ENCODE measurements at regions not wholly inside any gene's neighbourhood (a gene's known extent, or its start where the extent isn't known, plus 50 kb on each side); places are given as distances from the start of the nearest gene placed in this dataset.

DNA sequence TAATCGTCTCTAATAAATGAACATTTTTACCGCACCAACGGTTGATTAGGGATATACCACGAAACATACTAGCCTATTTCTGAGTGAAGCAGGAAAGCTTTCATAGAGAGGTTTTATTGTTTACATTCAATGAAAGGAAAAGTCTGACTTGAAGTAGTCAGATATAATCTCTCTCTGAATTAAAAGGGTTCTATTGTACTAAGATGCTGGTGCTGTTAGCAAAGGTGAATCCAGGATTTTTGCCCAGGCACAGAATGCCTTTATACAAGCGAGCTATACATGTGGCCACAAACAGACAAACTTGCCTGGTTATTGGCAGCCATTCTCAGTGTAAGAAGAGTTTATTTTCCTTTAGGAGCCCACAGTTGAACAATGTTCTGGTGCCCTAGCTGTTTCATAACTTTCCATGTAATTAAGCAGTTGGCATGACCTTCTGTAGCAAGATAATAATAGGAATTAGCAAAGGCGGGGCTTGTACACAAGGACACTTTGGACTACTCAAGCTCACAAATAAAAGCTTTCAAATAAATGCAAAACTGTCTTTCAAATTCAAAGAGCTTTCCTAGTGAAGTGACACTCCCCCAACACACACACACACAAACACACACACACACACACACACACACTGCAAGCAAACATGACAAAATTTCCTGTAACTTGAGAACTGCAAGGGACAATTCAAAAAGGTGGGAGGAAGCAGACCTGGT lies 198.7 kb upstream of the MAP3K1 start:
- Histone ChIP-seq H3K36me3 (ENCODE audit: control insufficient read depth in 3 of 3, insufficient read depth in 3 of 3, low read length in 3 of 3) (no peaks in the 10 kb centered on the region), H3K9me3 (ENCODE audit: control insufficient read depth in 3 of 3, low read length in 3 of 3) (peaks cover 0 to 8% (median 4%) of the 10 kb centered on the region in 3 donors), H3K9ac (ENCODE audit: low read depth in 1 of 3, low read length in 3 of 3) (no peak overlapping the region), H3K27me3 (ENCODE audit: control insufficient read depth in 3 of 3, insufficient read depth in 3 of 3, low read length in 3 of 3) (no peaks in the 10 kb centered on the region), H3K4me1 (ENCODE audit: control insufficient read depth in 3 of 3, insufficient read depth in 3 of 3, low read length in 3 of 3) (peaks cover 3 to 4% (median 3%) of the 10 kb centered on the region in 3 donors), H3K27ac (ENCODE audit: low read depth, low read length) (no peak overlapping the region), H3K4me3 (ENCODE audit: low read length in 3 of 3) (no peak overlapping the region)

DNA sequence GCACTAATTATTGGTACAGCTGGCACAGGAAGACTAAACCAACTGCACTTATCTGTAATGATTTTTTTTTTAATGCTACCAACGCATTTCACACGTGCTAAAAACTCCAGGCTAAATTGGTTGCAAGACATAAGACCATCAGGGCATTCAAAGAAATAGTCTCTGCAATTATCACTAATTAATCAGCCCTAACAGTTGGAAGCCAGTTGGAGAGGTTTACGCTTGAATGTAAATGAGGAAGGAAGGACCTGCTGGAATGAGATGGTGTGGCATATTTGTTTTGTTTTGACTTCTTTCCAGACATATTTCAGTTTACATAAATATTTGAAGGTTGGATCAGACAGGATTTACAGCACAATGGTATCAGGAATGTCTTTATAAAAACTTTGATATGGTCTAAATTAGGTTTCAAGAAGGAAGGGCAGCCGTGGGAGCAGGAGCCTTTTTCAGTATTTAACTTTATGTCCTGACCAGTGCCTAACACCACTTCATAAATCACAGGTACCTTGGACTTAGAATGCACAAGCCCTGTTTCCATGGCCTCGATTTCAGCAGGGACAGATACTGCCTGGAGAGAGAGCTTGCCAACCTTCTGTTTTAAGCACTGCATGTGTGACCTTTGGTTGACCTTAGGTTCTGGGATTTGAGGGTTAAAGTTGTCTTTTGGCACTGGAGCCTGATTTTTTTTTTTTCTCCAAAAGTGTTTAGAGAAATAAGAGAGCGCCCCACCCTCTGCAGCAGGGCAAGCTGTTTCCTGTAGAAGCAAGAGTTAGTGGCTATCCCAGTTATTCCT lies 199.8 kb upstream of the MAP3K1 start:
- Histone ChIP-seq H3K27ac (ENCODE audit: low read depth, low read length) (no peak overlapping the region), H3K9me3 (ENCODE audit: control insufficient read depth in 3 of 3, low read length in 3 of 3) (peaks cover 0 to 8% (median 4%) of the 10 kb centered on the region in 3 donors), H3K4me1 (ENCODE audit: control insufficient read depth in 3 of 3, insufficient read depth in 3 of 3, low read length in 3 of 3) (peaks cover 3 to 4% (median 3%) of the 10 kb centered on the region in 3 donors), H3K36me3 (ENCODE audit: control insufficient read depth in 3 of 3, insufficient read depth in 3 of 3, low read length in 3 of 3) (no peaks in the 10 kb centered on the region), H3K9ac (ENCODE audit: low read depth in 1 of 3, low read length in 3 of 3) (no peak overlapping the region), H3K27me3 (ENCODE audit: control insufficient read depth in 3 of 3, insufficient read depth in 3 of 3, low read length in 3 of 3) (no peaks in the 10 kb centered on the region), H3K4me3 (ENCODE audit: low read length in 3 of 3) (no peak overlapping the region)

DNA sequence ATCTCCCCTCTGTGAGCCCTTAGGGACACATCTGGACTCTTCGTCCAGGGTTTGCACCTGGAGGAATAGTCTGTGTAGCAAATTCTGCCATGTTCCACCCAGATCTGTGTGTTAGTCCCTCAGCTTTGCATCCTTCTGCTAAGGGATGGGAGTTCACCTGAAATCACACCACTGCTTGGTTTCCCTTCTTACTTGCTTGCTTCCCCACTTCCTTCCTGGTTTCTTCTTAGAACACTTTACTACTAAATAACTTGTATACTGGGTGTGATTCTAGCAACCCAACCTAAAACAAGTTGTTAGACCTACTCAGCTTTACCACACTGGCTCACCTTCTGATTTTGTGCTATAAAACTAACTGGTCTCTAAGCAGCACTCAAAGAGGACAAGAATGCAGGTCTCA lies 202.6 kb upstream of the MAP3K1 start:
- H3K36me3 ChIP-seq (ENCODE audit: control insufficient read depth in 3 of 3, insufficient read depth in 3 of 3, low read length in 3 of 3): no peaks in the 10 kb centered on the region
- no peak overlapping the region for H3K4me3 ChIP-seq (ENCODE audit: low read length in 3 of 3)
- peaks cover 0 to 5% (median 1%) of the 10 kb centered on the region in 3 donors for H3K9me3 ChIP-seq (ENCODE audit: control insufficient read depth in 3 of 3, low read length in 3 of 3)
- no peak overlapping the region for H3K9ac ChIP-seq (ENCODE audit: low read depth in 1 of 3, low read length in 3 of 3)
- H3K27ac ChIP-seq (ENCODE audit: low read depth, low read length): no peak overlapping the region
- H3K27me3 ChIP-seq (ENCODE audit: control insufficient read depth in 3 of 3, insufficient read depth in 3 of 3, low read length in 3 of 3): no peaks in the 10 kb centered on the region
- H3K4me1 ChIP-seq (ENCODE audit: control insufficient read depth in 3 of 3, insufficient read depth in 3 of 3, low read length in 3 of 3): peaks cover 3 to 4% (median 3%) of the 10 kb centered on the region in 3 donors

DNA sequence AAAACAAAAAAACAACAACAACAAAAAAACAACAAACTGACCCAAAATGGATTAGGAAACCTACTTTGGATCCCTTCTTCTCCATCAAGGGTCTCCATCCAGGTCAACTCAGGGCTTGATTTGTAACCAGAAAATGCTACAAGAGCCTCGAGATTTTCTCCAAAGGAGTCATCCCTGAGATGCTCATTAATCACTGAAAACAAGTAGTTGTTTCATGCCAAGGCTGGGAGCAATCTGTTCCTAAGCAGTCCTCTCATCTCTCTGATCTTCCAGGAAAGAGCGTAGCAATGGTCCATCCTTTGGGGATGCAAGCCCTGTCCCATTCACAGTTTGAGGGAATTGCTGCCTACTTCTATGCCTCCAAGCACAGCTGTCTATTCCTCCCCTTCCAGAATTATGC lies 203.0 kb upstream of the MAP3K1 start:
- Histone ChIP-seq H3K9me3 (ENCODE audit: control insufficient read depth in 3 of 3, low read length in 3 of 3) (peaks cover 0 to 4% (median 1%) of the 10 kb centered on the region in 3 donors), H3K4me1 (ENCODE audit: control insufficient read depth in 3 of 3, insufficient read depth in 3 of 3, low read length in 3 of 3) (peaks cover 3 to 4% (median 3%) of the 10 kb centered on the region in 3 donors), H3K27ac (ENCODE audit: low read depth, low read length) (no peak overlapping the region), H3K36me3 (ENCODE audit: control insufficient read depth in 3 of 3, insufficient read depth in 3 of 3, low read length in 3 of 3) (no peaks in the 10 kb centered on the region), H3K9ac (ENCODE audit: low read depth in 1 of 3, low read length in 3 of 3) (no peak overlapping the region), H3K27me3 (ENCODE audit: control insufficient read depth in 3 of 3, insufficient read depth in 3 of 3, low read length in 3 of 3) (no peaks in the 10 kb centered on the region), H3K4me3 (ENCODE audit: low read length in 3 of 3) (no peak overlapping the region)

DNA sequence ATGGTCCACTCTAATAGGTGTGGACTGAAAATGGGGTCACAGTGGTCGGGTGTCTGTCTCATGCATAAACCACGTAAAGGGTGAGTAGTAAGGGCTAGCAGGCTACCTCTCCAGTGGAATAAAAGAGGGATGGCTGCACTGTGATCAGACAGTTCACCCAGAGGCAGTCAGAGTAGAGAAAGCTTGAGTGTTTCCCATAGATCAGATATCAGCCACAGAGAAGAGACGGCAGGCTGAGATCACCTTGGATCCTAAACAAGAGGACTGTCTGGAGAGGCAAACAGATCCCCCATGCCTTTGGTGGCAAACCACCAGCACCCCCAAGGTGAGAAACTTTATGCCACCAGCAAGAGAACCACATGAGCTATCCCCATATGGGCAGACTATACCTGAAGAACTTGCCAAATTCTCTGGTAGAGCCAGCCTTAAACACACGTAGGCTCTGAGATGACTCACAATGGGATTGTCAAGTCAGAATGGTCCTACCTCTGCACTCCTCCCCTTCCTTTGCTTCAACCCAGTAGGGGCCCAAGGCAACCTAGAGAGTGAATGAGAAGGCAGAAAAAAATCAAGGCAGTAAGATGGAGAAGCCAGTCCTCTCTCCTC lies 205.2 kb upstream of the MAP3K1 start:
- no peak overlapping the region for H3K4me3 ChIP-seq (ENCODE audit: low read length in 3 of 3)
- no peak overlapping the region for H3K9ac ChIP-seq (ENCODE audit: low read depth in 1 of 3, low read length in 3 of 3)
- H3K9me3 ChIP-seq (ENCODE audit: control insufficient read depth in 3 of 3, low read length in 3 of 3): peaks cover 0 to 3% (median 1%) of the 10 kb centered on the region in 3 donors
- no peaks in the 10 kb centered on the region for H3K27me3 ChIP-seq (ENCODE audit: control insufficient read depth in 3 of 3, insufficient read depth in 3 of 3, low read length in 3 of 3)
- H3K36me3 ChIP-seq (ENCODE audit: control insufficient read depth in 3 of 3, insufficient read depth in 3 of 3, low read length in 3 of 3): no peaks in the 10 kb centered on the region
- H3K27ac ChIP-seq (ENCODE audit: low read depth, low read length): no peak overlapping the region
- no peaks in the 10 kb centered on the region for H3K4me1 ChIP-seq (ENCODE audit: control insufficient read depth in 3 of 3, insufficient read depth in 3 of 3, low read length in 3 of 3)

DNA sequence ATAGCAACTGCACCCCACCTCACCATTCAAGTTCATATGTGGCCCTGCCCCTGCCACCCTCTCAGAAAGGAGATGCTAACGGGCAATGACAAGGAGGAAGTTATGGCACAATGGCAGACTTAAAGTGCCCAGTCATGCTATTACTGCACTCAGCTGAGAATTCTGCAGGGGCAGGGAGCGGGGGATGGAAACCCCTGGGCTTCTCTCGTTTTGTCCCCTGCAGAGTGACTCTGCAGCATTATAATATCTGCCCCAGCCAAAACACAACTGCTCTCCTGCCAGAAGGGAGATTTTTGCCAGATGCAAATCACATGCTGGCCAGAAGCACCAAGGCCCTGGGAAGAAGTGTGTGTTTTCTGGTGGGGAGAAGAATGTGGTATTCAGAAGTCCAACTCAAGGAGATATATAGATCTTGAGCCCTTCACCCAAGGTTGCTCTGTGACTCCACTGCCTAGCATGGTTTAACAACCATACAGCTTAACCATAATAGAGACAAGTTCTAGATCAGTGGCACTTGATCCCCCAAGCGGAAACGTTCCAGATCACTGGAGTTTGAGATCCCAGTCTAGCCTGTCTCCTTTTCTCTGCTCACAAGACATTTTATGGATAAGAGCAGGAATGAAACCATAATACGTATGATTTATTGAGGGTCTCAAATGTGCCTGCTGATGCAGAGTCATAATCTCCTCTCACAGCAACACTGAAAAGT lies 207.0 kb upstream of the MAP3K1 start:
- no peak overlapping the region for H3K27ac ChIP-seq (ENCODE audit: low read depth, low read length)
- no peak overlapping the region for H3K9ac ChIP-seq (ENCODE audit: low read depth in 1 of 3, low read length in 3 of 3)
- H3K4me3 ChIP-seq (ENCODE audit: low read length in 3 of 3): no peak overlapping the region
- no peaks in the 10 kb centered on the region for H3K36me3 ChIP-seq (ENCODE audit: control insufficient read depth in 3 of 3, insufficient read depth in 3 of 3, low read length in 3 of 3)
- no peaks in the 10 kb centered on the region for H3K4me1 ChIP-seq (ENCODE audit: control insufficient read depth in 3 of 3, insufficient read depth in 3 of 3, low read length in 3 of 3)
- H3K27me3 ChIP-seq (ENCODE audit: control insufficient read depth in 3 of 3, insufficient read depth in 3 of 3, low read length in 3 of 3): no peaks in the 10 kb centered on the region
- peaks cover 0 to 3% (median 1%) of the 10 kb centered on the region in 3 donors for H3K9me3 ChIP-seq (ENCODE audit: control insufficient read depth in 3 of 3, low read length in 3 of 3)

DNA sequence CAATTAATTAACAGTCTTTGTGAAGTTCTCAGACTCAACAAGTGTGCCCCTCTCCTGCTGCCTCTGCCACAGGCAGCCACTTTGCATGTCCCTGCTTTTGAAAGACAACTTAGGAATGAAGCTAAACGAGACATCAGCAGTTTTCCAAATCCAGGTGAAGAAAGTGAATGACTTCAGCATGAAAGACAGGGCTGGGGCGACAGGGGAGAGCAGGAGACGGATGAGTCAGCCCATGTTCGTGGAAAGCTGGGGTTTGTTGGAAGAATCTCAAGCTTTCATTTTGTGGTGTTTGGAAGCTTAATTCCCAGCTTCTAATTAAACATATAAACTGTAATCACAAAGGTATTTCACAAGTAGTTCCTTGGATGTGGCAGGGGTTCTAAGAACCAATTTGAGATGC lies 207.8 kb upstream of the MAP3K1 start:
- no peak overlapping the region for H3K27ac ChIP-seq (ENCODE audit: low read depth, low read length)
- no peaks in the 10 kb centered on the region for H3K4me1 ChIP-seq (ENCODE audit: control insufficient read depth in 3 of 3, insufficient read depth in 3 of 3, low read length in 3 of 3)
- no peak overlapping the region for H3K4me3 ChIP-seq (ENCODE audit: low read length in 3 of 3)
- no peaks in the 10 kb centered on the region for H3K36me3 ChIP-seq (ENCODE audit: control insufficient read depth in 3 of 3, insufficient read depth in 3 of 3, low read length in 3 of 3)
- no peaks in the 10 kb centered on the region for H3K27me3 ChIP-seq (ENCODE audit: control insufficient read depth in 3 of 3, insufficient read depth in 3 of 3, low read length in 3 of 3)
- H3K9me3 ChIP-seq (ENCODE audit: control insufficient read depth in 3 of 3, low read length in 3 of 3): peaks cover 0 to 3% (median under 1%) of the 10 kb centered on the region in 3 donors
- H3K9ac ChIP-seq (ENCODE audit: low read depth in 1 of 3, low read length in 3 of 3): no peak overlapping the region

DNA sequence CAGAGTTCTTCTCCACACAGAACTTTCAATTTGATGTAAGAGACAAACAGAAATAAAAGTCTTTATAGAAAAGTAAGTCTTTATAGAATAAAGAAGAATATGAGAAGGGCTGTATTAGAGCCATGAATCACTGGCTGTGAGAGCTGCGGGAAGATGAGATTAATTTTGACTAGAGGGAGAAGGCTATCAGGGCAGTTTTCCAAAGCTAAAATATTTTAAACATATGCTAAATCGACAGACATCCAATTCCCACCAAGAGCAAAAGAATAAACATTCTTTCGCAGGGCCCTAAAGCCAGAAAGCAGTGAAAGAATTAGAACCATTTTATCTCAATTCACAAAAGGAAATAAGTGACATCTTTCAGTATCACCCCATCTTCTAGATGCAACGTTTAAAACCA lies 208.3 kb upstream of the MAP3K1 start:
- Histone ChIP-seq H3K27ac (ENCODE audit: low read depth, low read length) (no peak overlapping the region), H3K9ac (ENCODE audit: low read depth in 1 of 3, low read length in 3 of 3) (no peak overlapping the region), H3K27me3 (ENCODE audit: control insufficient read depth in 3 of 3, insufficient read depth in 3 of 3, low read length in 3 of 3) (no peaks in the 10 kb centered on the region), H3K4me3 (ENCODE audit: low read length in 3 of 3) (no peak overlapping the region), H3K9me3 (ENCODE audit: control insufficient read depth in 3 of 3, low read length in 3 of 3) (peaks cover 0 to 3% (median 0%) of the 10 kb centered on the region in 3 donors), H3K4me1 (ENCODE audit: control insufficient read depth in 3 of 3, insufficient read depth in 3 of 3, low read length in 3 of 3) (no peaks in the 10 kb centered on the region), H3K36me3 (ENCODE audit: control insufficient read depth in 3 of 3, insufficient read depth in 3 of 3, low read length in 3 of 3) (no peaks in the 10 kb centered on the region)

DNA sequence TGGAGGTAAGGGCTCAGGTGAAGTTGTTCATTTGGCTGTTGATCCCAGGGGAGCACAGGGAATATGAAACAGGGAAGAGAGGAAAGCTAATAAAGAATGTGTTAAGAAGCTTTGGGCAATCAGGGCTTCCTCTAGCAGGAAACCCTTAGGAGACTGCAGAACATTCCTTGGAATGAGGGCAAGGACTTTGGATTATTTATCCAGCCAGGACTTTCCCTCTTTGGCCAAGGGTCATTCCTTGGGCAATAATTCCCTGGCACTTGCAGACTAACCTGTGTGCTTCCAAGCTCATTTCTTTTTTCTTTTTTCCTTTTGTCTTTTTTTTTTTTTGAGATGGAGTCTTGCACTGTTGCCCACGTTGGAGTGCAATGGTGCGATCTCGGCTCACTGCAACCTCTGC lies 209.2 kb upstream of the MAP3K1 start:
- Histone ChIP-seq H3K4me3 (ENCODE audit: low read length in 3 of 3) (no peak overlapping the region), H3K9me3 (ENCODE audit: control insufficient read depth in 3 of 3, low read length in 3 of 3) (no peaks in the 10 kb centered on the region), H3K4me1 (ENCODE audit: control insufficient read depth in 3 of 3, insufficient read depth in 3 of 3, low read length in 3 of 3) (no peaks in the 10 kb centered on the region), H3K36me3 (ENCODE audit: control insufficient read depth in 3 of 3, insufficient read depth in 3 of 3, low read length in 3 of 3) (no peaks in the 10 kb centered on the region), H3K9ac (ENCODE audit: low read depth in 1 of 3, low read length in 3 of 3) (no peak overlapping the region), H3K27me3 (ENCODE audit: control insufficient read depth in 3 of 3, insufficient read depth in 3 of 3, low read length in 3 of 3) (no peaks in the 10 kb centered on the region), H3K27ac (ENCODE audit: low read depth, low read length) (no peak overlapping the region)
